HG03139 (cell line): ENCODE measurements at regions not wholly inside any gene's neighbourhood (a gene's known extent, or its start where the extent isn't known, plus 50 kb on each side); places are given as distances from the start of the nearest gene placed in this dataset.

ENCODE experiments used
- ATAC-seq: cut with Tn5 transposase; IDR thresholded peaks from one replicate; pipeline ENCODE4 v1.9.1; 2021; ENCODE audit not compliant: unreplicated experiment

GRCh38 chr5:88377240-88377639 lies 108.6 kb upstream of the TMEM161B start:
- ATAC-seq, result no peak

GRCh38 chr5:88376728-88377127 lies 108.1 kb upstream of the TMEM161B start:
- ATAC-seq, result no peak

- ATAC-seq, result no peak
These were observed 105.7 kb upstream of the TMEM161B start for GRCh38 chr5:88374391-88374790.

- no peak for ATAC-seq
These were observed 102.2 kb upstream of the TMEM161B start for GRCh38 chr5:88370824-88371223.

GRCh38 chr5:88368201-88368600 lies 99.6 kb upstream of the TMEM161B start:
- ATAC-seq, result no peak

DNA sequence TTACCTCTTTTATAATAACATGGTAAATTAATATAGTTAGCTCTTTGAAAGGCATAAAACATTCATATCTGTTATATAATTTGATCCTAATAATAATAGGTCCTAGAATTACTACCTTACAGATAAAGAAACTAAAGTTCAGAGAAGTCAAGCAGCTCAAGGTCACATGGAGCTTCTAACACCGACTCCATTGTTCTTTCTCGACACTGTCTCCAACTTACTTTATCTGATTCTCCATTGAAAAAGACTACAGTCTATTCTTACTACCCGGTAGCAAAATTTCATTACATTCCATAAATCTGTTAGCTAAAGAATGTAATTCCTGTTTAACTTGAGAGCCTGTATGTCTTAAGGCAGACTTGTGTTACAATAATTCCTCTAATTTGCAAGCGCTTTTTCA lies 96.3 kb upstream of the TMEM161B start:
- ATAC-seq, result no peak

DNA sequence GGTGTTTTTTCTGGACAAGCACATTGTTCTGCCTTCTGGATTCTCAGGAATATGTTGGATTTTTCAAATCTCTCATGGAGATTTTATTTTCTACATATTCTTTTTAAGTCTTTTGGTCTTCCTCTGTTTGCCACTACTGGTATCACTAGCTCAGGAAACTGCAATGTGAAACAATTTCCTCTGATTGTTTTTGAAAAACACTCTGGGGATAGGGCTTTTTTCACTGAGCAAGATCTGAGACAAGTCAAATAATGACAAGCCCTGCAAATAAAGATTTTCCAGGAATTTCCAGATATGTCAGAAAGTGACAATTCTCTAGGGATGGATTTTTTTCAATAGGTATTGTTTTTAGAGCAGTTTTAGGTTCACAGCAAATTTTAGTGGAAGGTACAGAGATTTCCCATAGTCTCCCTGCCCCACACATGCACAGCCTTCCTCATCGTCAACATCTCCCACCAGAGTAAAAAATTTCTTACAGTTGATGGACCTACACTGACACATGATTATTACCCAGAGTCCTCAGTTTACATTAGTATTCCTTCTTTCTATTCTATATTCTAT lies 86.9 kb upstream of the TMEM161B start:
- ATAC-seq, result no peak

DNA sequence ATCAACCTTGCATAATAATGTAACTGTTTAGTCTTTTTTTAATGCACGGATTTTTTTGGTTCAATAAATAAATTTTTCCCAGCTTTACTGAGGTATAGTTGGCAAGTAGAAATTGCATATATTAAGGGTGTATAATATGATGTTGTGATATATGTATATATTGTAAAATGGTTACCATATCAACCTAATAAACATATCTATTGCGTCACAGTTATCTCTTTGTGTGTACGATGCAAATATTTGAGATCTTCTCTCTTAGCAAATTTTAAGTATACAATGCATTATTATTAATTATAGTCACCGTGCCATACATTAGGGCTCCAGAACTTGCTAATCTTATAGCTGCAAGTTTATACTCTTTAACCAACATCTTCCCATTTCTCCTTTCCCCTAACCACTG lies 57.2 kb upstream of the TMEM161B start:
- no peak for ATAC-seq

GRCh38 chr5:88322785-88323184 lies 54.1 kb upstream of the TMEM161B start:
- ATAC-seq, result no peak
